ENCODE measurements at regions not wholly inside any gene's neighbourhood (a gene's known extent, or its start where the extent isn't known, plus 50 kb on each side); places are given as distances from the start of the nearest gene placed in this dataset.

DNA sequence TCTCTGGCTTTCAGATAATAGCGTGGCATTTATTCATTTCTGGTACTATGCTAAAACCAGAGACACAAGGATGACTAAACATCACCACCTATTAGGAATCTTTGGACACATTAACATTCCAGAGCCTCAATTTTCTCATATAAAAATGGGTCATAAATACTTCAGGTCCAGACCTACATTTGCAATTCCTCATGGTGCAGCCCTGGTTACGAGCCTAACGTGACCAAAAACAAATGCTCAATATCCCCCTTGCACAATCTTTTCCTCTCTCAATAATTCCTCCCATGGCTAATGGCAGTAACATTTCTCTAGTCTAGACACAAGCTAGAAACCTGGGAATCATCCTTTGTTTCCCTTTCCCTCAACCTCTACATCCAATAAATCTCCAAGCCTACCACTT is 112.8 kb upstream of the NABP1 start:
- no peak for DNase-seq

DNA sequence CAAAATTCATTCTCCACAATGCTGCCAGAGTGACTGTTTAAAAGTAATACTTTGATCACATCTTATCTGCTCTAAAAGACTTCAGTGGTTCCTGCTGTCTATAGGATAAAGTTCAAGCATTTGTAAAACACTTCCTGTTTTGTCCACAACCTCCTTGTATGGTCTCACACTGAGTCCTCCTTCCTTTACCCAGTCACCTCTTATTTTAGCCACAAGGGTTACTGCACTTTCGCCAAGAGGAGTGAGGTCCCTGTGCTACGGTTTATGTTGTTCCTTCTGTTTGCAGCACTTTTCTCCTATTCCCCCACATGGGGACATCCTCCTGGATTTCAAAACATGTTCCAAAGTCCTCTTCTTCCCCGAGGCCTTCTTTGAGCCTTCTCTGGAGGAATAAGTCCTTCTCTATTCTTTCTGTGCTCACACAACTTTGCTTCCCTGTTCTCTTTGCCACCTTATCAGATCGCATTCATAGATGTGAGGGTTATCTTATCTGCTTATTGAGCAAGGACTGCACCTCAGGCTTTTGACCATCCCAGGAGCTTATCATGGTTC is 112.2 kb upstream of the NABP1 start:
- no peak for DNase-seq

GRCh38 chr2:191566344-191566743 is 111.6 kb upstream of the NABP1 start:
- DNase-seq: no peak

DNA sequence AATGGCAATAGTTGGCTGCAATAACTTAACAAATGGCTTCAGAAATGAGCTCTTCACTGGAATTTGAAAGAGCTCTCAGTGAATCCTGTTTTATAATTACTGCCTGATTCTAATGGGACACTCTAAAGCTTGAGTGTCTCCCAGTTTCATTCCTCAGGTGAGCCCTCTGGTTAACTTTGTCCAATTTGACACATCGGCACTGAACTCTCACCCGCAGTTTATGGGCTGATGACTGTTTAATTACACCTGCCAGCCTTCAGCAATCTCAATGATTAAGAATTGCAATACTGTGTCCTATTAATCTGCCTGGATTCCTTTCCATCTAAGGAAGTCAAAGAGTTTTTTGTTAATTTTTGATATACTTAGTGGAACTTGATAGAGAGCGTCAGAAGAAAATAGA is 110.7 kb upstream of the NABP1 start:
- no peak for DNase-seq

- DNase-seq: no peak
Measured at GRCh38 chr2:191569025-191569424, 108.9 kb upstream of the NABP1 start.

DNA sequence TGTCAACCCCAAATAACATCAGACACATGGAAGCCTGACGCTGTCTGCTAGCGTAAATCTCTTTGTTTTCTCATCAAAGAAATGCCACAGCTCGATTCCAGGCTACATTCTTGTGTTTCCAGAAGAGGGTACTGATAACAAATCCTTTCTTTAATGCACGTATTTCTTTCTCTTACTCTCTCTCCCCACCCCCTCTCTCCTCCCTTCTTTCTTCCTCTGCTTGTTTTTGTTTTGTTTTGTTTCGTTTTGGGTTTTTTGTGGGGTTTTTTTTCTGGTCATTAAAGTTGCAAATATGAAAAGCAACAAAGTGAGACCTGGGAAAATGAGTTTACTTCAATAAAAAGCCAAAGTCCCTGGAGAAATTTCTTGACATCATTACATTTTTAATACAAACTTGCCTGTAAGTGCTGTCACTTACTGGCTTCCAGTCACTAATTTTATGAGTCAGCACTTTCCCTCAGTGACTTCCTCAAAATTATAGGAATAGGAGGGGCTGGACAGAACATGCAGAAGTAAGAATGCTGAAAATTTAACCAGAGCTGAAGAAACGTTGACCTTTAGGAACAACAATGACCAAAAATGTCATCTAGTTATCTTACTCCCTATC is 106.7 kb upstream of the NABP1 start:
- DNase-seq: no peak

DNA sequence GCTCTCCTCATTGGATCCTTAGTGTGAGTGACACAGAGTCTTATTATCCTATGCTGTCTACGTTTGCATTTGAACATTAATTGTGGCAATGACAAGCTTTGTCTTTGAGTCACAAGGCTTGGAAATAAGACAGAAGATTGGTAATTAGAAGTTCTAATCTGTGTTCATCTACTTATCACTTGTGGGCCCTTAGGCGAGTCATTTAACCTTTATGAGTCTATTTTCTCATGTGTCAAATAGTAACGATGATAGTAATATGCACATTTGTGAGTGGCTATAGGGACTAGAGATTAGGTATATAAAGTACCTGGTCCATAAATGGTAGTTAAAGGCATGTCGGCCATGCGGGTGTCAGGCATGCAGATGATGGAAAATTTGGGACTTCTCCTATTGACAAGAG is 105.6 kb upstream of the NABP1 start:
- no peak for DNase-seq

- DNase-seq: no peak
Measured at GRCh38 chr2:191573216-191573615, 104.7 kb upstream of the NABP1 start.

DNA sequence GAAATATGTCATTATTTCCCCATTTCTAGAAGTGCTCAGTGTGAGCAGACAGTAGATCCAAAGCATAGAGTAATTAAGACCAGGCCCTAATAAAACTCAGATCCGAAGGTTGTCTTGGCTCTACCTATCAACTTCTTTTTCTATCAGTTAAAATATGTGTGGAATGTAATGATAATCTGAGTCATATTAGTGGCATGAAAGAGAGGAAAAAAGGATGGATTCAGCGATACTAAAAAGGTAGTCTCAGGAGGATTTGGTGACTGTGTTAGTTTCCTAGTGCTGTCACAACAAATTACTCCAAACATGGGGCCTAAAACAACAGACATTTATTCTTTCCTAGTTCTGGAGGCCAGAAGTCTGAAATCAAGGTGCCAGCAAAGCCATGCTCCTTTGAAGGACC is 103.7 kb upstream of the NABP1 start:
- DNase-seq: no peak

DNA sequence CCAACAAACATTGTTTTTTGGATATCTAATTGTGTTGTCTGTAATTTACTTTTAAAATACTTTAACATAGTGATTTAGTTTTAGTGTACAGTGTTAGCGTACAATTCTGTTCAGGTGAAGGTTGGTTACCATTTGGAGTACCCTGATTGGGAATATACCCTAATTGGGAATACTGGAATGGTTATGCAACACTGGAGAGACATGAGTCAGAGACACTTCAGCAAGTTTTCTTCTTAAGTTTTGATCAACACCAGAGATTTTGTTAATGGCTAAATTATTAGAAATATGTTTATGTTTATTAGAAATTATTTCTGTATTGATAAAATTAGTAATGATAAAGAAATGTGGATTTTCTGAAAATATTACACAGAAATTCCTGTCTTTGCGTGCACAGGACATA is 100.3 kb upstream of the NABP1 start:
- DNase-seq: no peak

DNA sequence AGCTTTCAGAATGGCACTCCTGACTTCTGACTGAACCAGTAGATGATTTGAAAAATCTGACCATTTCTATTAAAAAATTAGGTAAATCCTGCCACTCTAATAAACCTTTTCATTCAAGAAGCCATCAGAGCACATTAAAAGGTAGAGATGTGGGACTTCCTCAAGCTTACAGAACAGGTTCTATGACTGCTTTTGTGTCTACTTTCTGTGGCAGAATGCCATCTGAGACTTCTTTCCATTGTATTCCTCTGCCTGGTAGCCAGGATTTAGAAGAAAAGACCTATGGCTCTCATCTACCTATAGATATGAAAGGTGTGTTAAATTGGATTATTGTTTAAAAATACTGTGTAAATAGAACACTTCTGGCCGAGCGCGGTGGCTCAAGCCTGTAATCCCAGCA is 99.9 kb upstream of the NABP1 start:
- DNase-seq: no peak

DNA sequence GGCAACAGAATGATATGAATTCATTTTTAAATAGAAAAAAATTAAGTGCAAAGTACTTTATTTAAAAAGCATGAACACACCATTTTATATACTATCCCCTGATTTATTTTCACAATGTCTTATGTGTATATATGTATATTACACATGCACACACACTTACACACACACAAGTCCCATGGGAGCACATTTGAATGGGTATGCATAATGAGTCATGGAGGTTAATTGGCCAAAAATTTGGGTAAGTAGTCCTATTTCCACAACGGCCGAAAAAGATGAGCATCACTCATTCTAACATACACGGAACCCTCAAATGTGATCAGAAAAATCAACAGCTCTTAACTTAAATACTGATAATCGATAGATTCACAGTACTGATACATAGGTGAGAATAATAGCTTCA is 97.4 kb upstream of the NABP1 start:
- no peak for DNase-seq

GRCh38 chr2:191581003-191581402 is 96.9 kb upstream of the NABP1 start:
- DNase-seq: no peak

DNA sequence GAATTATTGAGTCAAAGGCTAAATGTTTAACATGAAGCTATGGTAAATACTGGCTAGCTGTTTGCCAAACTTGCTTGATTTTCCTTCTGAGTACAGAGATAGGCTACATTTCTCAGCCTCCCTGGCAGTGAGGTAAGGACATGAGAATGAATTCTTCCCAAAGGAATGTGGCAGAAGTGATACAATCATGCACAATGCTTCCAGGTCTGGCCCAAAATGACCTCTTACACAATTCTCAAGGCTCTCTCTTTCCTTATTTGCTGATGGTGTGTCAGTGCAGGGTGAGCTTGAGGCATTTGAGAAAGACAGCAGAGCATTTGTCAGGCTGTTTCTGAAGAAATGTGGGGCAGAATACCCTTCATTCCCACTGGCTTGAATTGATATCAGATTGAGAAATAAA is 95.6 kb upstream of the NABP1 start:
- no peak for DNase-seq

GRCh38 chr2:191591025-191591424 is 86.9 kb upstream of the NABP1 start:
- no peak for DNase-seq

DNA sequence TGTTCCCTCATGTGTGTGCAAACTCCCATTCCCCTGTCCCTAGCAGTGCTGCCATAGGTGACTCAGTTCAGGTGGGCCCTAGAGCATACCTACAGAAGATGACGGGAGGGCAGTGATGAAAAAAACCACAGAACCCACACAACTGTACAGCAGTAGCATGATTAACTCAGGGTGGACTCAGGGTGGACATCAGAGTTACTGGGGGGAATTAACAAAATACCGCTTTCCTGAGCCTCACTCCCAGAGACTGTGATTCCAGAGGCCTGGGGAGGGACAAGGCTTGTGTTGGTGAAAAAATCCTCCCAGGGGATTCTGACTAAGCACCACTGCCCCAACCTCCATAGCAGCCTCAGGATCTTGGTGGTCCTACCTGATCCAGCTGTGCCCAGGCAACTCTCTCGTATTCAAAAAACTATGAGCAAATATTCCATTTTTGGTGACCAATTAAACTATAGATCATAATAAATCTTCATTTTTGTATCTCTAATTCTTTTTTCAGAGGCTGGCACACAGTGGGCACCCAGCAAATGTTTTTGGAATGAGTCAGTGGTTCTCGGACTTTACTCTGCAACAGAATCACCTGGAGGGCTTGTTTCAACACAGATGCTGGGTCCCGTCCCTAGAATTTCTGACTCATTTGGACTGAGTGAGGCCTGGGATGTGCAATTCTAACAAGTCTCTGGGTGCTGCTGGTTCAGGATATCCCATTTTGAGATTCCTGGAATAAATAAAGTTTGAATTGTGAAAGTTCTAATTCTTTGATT is 84.1 kb upstream of the NABP1 start:
- no peak for DNase-seq

DNA sequence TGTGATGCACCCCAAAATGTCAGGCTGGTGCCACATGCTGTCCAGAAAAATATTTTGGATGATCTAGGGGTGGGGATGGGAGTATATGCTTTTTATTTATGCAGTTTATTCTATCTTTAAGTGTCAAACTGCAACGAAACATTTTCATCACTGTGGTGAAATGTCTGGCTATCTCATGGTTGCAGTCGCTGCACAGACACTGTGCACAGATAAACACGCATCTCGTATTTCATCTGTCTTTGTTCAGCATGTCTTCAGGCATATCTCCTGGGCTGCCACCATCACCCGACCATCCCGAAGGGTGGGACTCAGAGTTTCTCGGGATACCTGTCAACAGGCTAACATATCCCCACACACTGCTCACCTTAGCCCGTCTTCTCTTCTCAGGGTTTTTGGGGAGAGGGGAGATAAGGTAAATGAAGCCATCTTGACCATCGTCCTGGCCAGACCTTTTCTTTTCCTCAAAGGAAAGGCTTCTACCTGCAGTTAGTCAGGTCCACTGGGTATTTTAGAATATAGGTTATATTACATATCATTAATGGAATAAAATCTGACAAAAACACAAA is 80.7 kb upstream of the NABP1 start:
- DNase-seq: no peak

GRCh38 chr2:191598296-191598695 is 79.6 kb upstream of the NABP1 start:
- no peak for DNase-seq

DNA sequence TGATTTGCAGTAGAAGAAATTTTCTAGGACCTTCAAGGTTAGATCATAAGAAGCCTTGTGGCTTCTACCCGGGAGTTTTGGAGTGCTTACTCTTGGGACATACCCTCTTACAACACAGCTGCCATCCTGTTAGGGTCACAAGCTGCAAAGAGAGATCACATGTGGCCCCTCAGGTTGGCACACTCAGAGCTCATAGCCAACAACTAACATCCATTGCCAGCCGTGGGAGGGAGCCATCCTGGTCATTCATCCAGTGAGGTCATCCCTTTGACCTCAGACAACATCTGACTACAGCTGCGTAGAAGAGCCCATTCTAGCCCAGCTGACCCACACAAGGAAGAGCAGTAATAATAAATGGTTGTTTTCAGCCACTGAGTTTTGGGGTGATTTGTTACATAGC is 76.9 kb upstream of the NABP1 start:
- DNase-seq: no peak

DNA sequence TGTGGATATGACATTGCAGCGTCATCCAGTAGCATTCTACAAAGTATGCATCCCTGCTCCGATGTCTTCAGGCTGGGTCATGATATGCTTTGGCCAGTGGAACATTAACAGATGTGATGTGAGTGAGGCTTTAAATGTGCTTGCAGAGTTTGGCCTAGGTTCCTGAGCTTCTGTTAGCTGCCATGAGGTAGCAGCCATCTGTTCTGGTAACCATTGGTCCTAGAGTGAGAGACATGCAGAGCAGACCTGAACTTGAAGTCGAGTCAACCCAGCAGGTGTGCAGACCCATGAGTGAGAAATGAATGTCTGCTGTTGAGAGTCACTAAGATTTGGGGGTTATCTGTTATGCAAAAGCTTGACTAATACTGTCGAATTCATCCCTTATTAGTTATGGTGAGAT is 73.8 kb upstream of the NABP1 start:
- no peak for DNase-seq

DNA sequence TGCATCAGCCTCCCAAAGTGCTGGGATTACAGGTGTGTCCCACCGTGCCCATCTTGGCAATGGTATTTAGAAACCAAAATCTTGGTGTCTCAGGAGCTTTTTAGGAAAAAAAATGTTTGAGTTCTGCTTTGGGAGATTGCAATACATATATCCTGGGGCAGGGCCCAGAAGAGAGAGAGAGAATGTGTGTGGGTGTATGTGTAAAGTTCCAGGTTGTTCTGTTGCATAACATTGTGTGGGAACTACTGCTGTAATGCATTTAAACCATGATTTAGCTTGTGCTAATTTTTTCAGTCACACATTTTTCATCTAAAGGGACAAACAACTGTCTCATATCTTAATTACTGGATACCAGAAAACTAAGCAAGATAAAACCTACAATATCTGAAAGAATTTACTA is 70.8 kb upstream of the NABP1 start:
- no peak for DNase-seq

DNA sequence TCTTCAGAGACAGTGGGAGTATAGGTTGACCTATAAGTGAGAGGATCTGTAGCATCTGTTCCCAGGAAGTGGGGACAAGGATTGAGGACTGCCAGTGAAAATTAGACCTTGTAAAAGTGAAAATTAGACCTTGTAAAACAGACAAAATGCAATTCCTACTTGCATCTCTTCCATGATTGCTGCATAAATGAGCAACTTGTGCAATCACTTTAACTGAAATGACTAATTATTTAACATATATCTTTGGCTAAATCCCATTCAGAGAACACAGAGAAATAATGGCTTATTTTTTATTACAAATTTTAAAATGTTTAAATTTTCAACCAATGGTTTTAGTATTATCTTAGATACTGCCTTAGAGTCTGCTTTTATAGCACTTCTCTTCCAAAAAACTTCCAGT is 67.2 kb upstream of the NABP1 start:
- DNase-seq: no peak

GRCh38 chr2:191611614-191612013 is 66.3 kb upstream of the NABP1 start:
- DNase-seq: no peak

GRCh38 chr2:191612496-191612895 is 65.4 kb upstream of the NABP1 start:
- DNase-seq: no peak
